ENCODE measurements at regions not wholly inside any gene's neighbourhood (a gene's known extent, or its start where the extent isn't known, plus 50 kb on each side); places are given as distances from the start of the nearest gene placed in this dataset.

- ATAC-seq (no peak), DNase-seq (peak; percentile 14)
- intact Hi-C loops (cut with DNase I), result no loop called here
These were observed 55.5 kb downstream of the INHBB start for GRCh38 chr2:120401275-120402066.

GRCh38 chr2:120402067-120402433, 56.1 kb downstream of the INHBB start:
- intact Hi-C loops (cut with DNase I), result no loop called here
- no peak for ATAC-seq
- DNase-seq, result no peak

- intact Hi-C loops (cut with DNase I), result no loop called here
- DNase-seq, result no peak
- ATAC-seq, result no peak
These were observed 56.6 kb downstream of the INHBB start for GRCh38 chr2:120402508-120402907.

GRCh38 chr2:120403261-120403660, 57.3 kb downstream of the INHBB start:
- DNase-seq (no peak), ATAC-seq (no peak)
- intact Hi-C loops (cut with DNase I), result no loop called here

GRCh38 chr2:120403676-120404075, 57.7 kb downstream of the INHBB start:
- DNase-seq (no peak), ATAC-seq (no peak)
- intact Hi-C loops (cut with DNase I), result no loop called here

- ATAC-seq (no peak), DNase-seq (no peak)
- intact Hi-C loops (cut with DNase I), result no loop called here
These were observed 58.3 kb downstream of the INHBB start for GRCh38 chr2:120404274-120404673.

GRCh38 chr2:120404941-120405758, 59.2 kb downstream of the INHBB start:
- ATAC-seq (no peak), DNase-seq (no peak)
- intact Hi-C loops (cut with DNase I), result no loop called here

- no peak for DNase-seq
- intact Hi-C loops (cut with DNase I), result no loop called here
- ATAC-seq, result no peak
These were observed 59.8 kb downstream of the INHBB start for GRCh38 chr2:120405759-120406099.

GRCh38 chr2:120406566-120406965, 60.6 kb downstream of the INHBB start:
- DNase-seq (no peak), ATAC-seq (no peak)
- intact Hi-C loops (cut with DNase I), result no loop called here

GRCh38 chr2:120410487-120410886, 64.6 kb downstream of the INHBB start:
- intact Hi-C loops (cut with DNase I), result no loop called here
- ATAC-seq, result no peak
- DNase-seq, result no peak

- ATAC-seq (no peak), DNase-seq (no peak)
- intact Hi-C loops (cut with DNase I), result no loop called here
These were observed 69.1 kb downstream of the INHBB start for GRCh38 chr2:120415060-120415459.

- ATAC-seq (no peak), DNase-seq (no peak)
- intact Hi-C loops (cut with DNase I), result no loop called here
These were observed 70.0 kb downstream of the INHBB start for GRCh38 chr2:120415728-120416509.

GRCh38 chr2:120418174-120418787, 72.3 kb downstream of the INHBB start:
- no peak for ATAC-seq
- DNase-seq, result no peak
- intact Hi-C loops (cut with DNase I), result no loop called here

GRCh38 chr2:120419073-120419472, 73.1 kb downstream of the INHBB start:
- DNase-seq (peak; percentile 52), ATAC-seq (peak; percentile 92 to 96)
- intact Hi-C loops (cut with DNase I), result no loop called here

- intact Hi-C loops (cut with DNase I), result no loop called here
These were observed 74.0 kb downstream of the INHBB start for GRCh38 chr2:120419955-120420354.

GRCh38 chr2:120421126-120421829, 75.3 kb downstream of the INHBB start:
- intact Hi-C loops (cut with DNase I), result no loop called here
- ATAC-seq, result no peak
- no peak for DNase-seq

More at GRCh38 chr2:120419955-120420354, 74.0 kb downstream of the INHBB start:
- no peak for DNase-seq
- no peak for ATAC-seq

GRCh38 chr2:120421830-120422175, 75.9 kb downstream of the INHBB start:
- ATAC-seq, result no peak
- intact Hi-C loops (cut with DNase I), result no loop called here
- no peak for DNase-seq

- ATAC-seq (no peak), DNase-seq (no peak)
- intact Hi-C loops (cut with DNase I), result no loop called here
These were observed 76.7 kb downstream of the INHBB start for GRCh38 chr2:120422465-120423160.

Data from left cardiac atrium (tissue), 4 donors.